Activated CD8-positive, alpha-beta T cell treated with anti-CD3 and anti-CD28 coated beads for 36 hours (primary cell): ENCODE measurements at regions not wholly inside any gene's neighbourhood (a gene's known extent, or its start where the extent isn't known, plus 50 kb on each side); places are given as distances from the start of the nearest gene placed in this dataset.

ENCODE experiments used
- ATAC-seq: fragments of 200-7000 bp; cut with Tn5 transposase; one replicate; pipeline ENCODE4 v1.10.0; 2021; ENCODE audit warnings: mild to moderate bottlenecking, moderate library complexity
- CTCF ChIA-PET: fragments of 350-600 bp; sonication (Branson Sonifier 250); formaldehyde crosslinking; loops from one replicate; lab custom pipeline; 2021; ENCODE audit warnings: antibody characterized with exemption; lab: Charles Lee
- POLR2A ChIA-PET: fragments of 350-600 bp; sonication (Branson Sonifier 250); formaldehyde crosslinking; loops from one replicate; lab custom pipeline; 2021; ENCODE audit warnings: antibody characterized with exemption; lab: Charles Lee
- DNase-seq: peaks from one replicate; pipeline ENCODE4 v3.0.0-alpha.2; 2020
- H3K27ac Mint-ChIP-seq: one replicate; pipeline ENCODE4 v1.8.0; 2021; ENCODE audit warnings: mild to moderate bottlenecking, mixed read lengths
- H3K27me3 Mint-ChIP-seq: one replicate; pipeline ENCODE4 v1.8.0; 2021; ENCODE audit warnings: mixed read lengths
- H3K36me3 Mint-ChIP-seq: one replicate; pipeline ENCODE4 v1.8.0; 2021; ENCODE audit warnings: low read depth, mixed read lengths
- H3K4me1 Mint-ChIP-seq: one replicate; pipeline ENCODE4 v1.8.0; 2021; ENCODE audit warnings: low read depth, mixed read lengths
- H3K4me3 Mint-ChIP-seq: one replicate; pipeline ENCODE4 v1.8.0; 2021; ENCODE audit warnings: mild to moderate bottlenecking, moderate library complexity, mixed read lengths
- H3K9me3 Mint-ChIP-seq: one replicate; pipeline ENCODE4 v1.8.0; 2021; ENCODE audit warnings: mixed read lengths
- CTCF ChIP-seq: fragments of 200-600 bp; IDR thresholded peaks from one replicate; pipeline ENCODE4 v1.8.0; 2022; ENCODE audit warnings: antibody characterized with exemption, mild to moderate bottlenecking
- intact Hi-C: fragments of 100-400 bp; cut with micrococcal nuclease; formaldehyde crosslinking; loops from one replicate; pipeline ENCODE4 v1.10.0; 2022

GRCh38 chr18:51879329-51879728 lies 460.7 kb upstream of the DCC start:
- ATAC-seq (no peak), DNase-seq (no peak)
- Mint-ChIP-seq H3K4me3 (no peak overlapping the region), H3K4me1 (no peaks in the 10 kb centered on the region), H3K27me3 (no peaks in the 10 kb centered on the region), H3K9me3 (peaks cover 6% of the 10 kb centered on the region), H3K27ac (no peak overlapping the region), H3K36me3 (no peaks in the 10 kb centered on the region)
- intact Hi-C loops: no loop called here
- ChIA-PET POLR2A (no interaction called here), CTCF (no interaction called here)
- no peak for TF ChIP-seq CTCF

- Mint-ChIP-seq H3K9me3 (peaks cover 1% of the 10 kb centered on the region), H3K4me1 (no peaks in the 10 kb centered on the region), H3K27ac (no peak overlapping the region), H3K4me3 (no peak overlapping the region), H3K36me3 (no peaks in the 10 kb centered on the region), H3K27me3 (no peaks in the 10 kb centered on the region)
- intact Hi-C loops: no loop called here
- ATAC-seq: no peak
- TF ChIP-seq CTCF: no peak
- CTCF ChIA-PET: no interaction called here
- POLR2A ChIA-PET: no interaction called here
- DNase-seq: no peak
Observed at GRCh38 chr18:51881394-51881793, 458.6 kb upstream of the DCC start.

GRCh38 chr18:51884039-51884438 lies 456.0 kb upstream of the DCC start:
- Mint-ChIP-seq H3K4me1 (no peaks in the 10 kb centered on the region), H3K36me3 (no peaks in the 10 kb centered on the region), H3K27ac (no peak overlapping the region), H3K4me3 (no peak overlapping the region), H3K9me3 (peaks cover 7% of the 10 kb centered on the region), H3K27me3 (no peaks in the 10 kb centered on the region)
- no peak for TF ChIP-seq CTCF
- ATAC-seq (no peak), DNase-seq (no peak)
- ChIA-PET CTCF (no interaction called here), POLR2A (no interaction called here)
- intact Hi-C loops: no loop called here

- no peak for TF ChIP-seq CTCF
- Mint-ChIP-seq H3K4me3 (no peak overlapping the region), H3K27ac (no peak overlapping the region), H3K36me3 (no peaks in the 10 kb centered on the region), H3K27me3 (peaks cover 2% of the 10 kb centered on the region), H3K9me3 (peaks cover 5% of the 10 kb centered on the region), H3K4me1 (no peaks in the 10 kb centered on the region)
- ATAC-seq (no peak), DNase-seq (no peak)
- POLR2A ChIA-PET: no interaction called here
- CTCF ChIA-PET: no interaction called here
- intact Hi-C loops: no loop called here
Observed at GRCh38 chr18:51890762-51891161, 449.2 kb upstream of the DCC start.

GRCh38 chr18:51891876-51892275 lies 448.1 kb upstream of the DCC start:
- Mint-ChIP-seq H3K27ac (no peak overlapping the region), H3K4me3 (no peak overlapping the region), H3K36me3 (no peaks in the 10 kb centered on the region), H3K27me3 (peaks cover 2% of the 10 kb centered on the region), H3K9me3 (peaks cover 5% of the 10 kb centered on the region), H3K4me1 (no peaks in the 10 kb centered on the region)
- TF ChIP-seq CTCF: no peak
- ChIA-PET CTCF (no interaction called here), POLR2A (no interaction called here)
- intact Hi-C loops: no loop called here
- ATAC-seq: no peak
- no peak for DNase-seq
